ENCODE measurements at regions not wholly inside any gene's neighbourhood (a gene's known extent, or its start where the extent isn't known, plus 50 kb on each side); places are given as distances from the start of the nearest gene placed in this dataset.

DNA sequence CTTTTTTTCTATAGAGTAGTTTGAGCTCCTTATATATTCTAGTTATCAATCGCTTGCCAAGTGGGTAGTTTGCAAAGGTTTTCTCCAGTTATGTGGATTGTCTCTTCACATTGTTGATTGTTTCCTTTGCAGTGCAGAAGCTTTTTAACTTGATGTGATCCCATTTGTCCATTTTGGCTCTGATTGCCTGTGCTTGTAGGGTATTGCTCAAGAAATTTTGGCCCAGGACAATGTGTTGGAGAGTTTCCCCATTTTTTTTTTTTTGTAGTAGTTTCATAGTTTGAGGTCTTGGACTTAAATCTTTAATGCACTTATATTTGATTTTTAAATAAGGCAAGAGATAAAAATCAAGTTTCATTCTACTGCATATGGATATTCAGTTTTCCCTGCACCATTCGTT is 774.8 kb upstream of the ADAMTS5 start:
- peaks cover 4% of the 10 kb centered on the region for H3K9me3 Mint-ChIP-seq (ENCODE audit: low read depth, unreplicated experiment)
- H3K27ac Mint-ChIP-seq (ENCODE audit: unreplicated experiment): no peak overlapping the region
- DNase-seq: no peak
- H3K27me3 Mint-ChIP-seq (ENCODE audit: unreplicated experiment): no peaks in the 10 kb centered on the region
- intact Hi-C loops (cut with micrococcal nuclease; ENCODE audit: unreplicated experiment): no loop called here
- no TSS peak for BruUV-seq (replicated peaks)
- H3K4me3 Mint-ChIP-seq (ENCODE audit: low read depth, unreplicated experiment): no peak overlapping the region
- no peaks in the 10 kb centered on the region for H3K36me3 Mint-ChIP-seq (ENCODE audit: insufficient read depth, unreplicated experiment)
- CTCF ChIA-PET: no interaction called here
- no peaks in the 10 kb centered on the region for H3K4me1 Mint-ChIP-seq (ENCODE audit: low read depth, unreplicated experiment)
- TF ChIP-seq CTCF (IDR thresholded peaks at IDR 0.05; ENCODE audit: unreplicated experiment): no peak

DNA sequence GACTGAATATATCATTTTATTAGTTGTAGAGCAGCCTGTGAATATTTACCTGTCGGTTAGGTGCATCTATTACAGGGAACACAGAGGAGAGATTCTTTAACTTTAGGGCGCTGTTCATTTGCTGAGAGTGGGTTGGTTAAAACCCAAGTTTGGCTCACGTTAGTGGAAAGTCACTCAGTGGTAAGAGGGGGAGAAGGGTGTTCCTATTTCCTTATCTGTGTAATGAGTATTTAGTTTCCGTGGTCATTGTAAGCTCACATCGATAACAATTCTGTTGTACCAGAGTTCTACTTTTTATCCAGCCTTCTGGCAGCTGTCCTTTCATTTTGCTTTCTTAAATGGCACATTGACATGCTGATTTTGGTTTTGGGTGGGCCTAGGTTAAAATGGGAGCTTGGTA is 773.2 kb upstream of the ADAMTS5 start:
- Mint-ChIP-seq H3K27ac (ENCODE audit: unreplicated experiment) (no peak overlapping the region), H3K4me1 (ENCODE audit: low read depth, unreplicated experiment) (no peaks in the 10 kb centered on the region), H3K27me3 (ENCODE audit: unreplicated experiment) (no peaks in the 10 kb centered on the region), H3K36me3 (ENCODE audit: insufficient read depth, unreplicated experiment) (no peaks in the 10 kb centered on the region), H3K9me3 (ENCODE audit: low read depth, unreplicated experiment) (peaks cover 4% of the 10 kb centered on the region), H3K4me3 (ENCODE audit: low read depth, unreplicated experiment) (no peak overlapping the region)
- no peak for TF ChIP-seq CTCF (IDR thresholded peaks at IDR 0.05; ENCODE audit: unreplicated experiment)
- CTCF ChIA-PET: interaction anchor here (0.6 kb wide), 1 partner anchor 1095 kb away, joined by 4 read pairs; no protein-coding TSS in a partner anchor
- BruUV-seq (replicated peaks): no TSS peak
- intact Hi-C loops (cut with micrococcal nuclease; ENCODE audit: unreplicated experiment): no loop called here
- no peak for DNase-seq

GRCh38 chr21:27739187-27739586 is 772.3 kb upstream of the ADAMTS5 start:
- CTCF ChIA-PET: no interaction called here

DNA sequence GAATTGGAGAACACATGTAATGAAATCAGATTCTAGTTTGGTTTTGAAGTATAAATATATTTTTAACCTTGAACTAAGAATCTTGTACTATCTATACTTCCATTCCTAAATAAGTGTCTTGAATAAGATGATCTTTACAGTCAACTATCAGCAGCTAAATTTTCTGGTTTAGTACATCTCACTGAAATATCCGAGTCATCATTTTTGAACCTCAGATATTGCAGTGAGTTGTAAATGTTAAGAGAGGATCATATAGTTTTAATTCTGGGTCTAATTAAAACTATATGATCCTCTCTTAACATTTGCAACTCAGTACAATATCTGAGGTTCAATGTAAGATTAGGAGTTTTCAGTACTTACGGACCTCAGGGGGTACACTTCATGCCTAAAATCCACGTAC is 768.8 kb upstream of the ADAMTS5 start:
- no peaks in the 10 kb centered on the region for H3K9me3 Mint-ChIP-seq (ENCODE audit: low read depth, unreplicated experiment)
- DNase-seq: no peak
- no peaks in the 10 kb centered on the region for H3K27me3 Mint-ChIP-seq (ENCODE audit: unreplicated experiment)
- intact Hi-C loops (cut with micrococcal nuclease; ENCODE audit: unreplicated experiment): no loop called here
- no TSS peak for BruUV-seq (replicated peaks)
- peaks cover 9% of the 10 kb centered on the region for H3K4me1 Mint-ChIP-seq (ENCODE audit: low read depth, unreplicated experiment)
- CTCF ChIA-PET: no interaction called here
- no peak overlapping the region for H3K27ac Mint-ChIP-seq (ENCODE audit: unreplicated experiment)
- no peak overlapping the region for H3K4me3 Mint-ChIP-seq (ENCODE audit: low read depth, unreplicated experiment)
- H3K36me3 Mint-ChIP-seq (ENCODE audit: insufficient read depth, unreplicated experiment): no peaks in the 10 kb centered on the region
- TF ChIP-seq CTCF (IDR thresholded peaks at IDR 0.05; ENCODE audit: unreplicated experiment): no peak

More at GRCh38 chr21:27739187-27739586, 772.3 kb upstream of the ADAMTS5 start:
- intact Hi-C loops (cut with micrococcal nuclease; ENCODE audit: unreplicated experiment): no loop called here
- Mint-ChIP-seq H3K27me3 (ENCODE audit: unreplicated experiment) (no peaks in the 10 kb centered on the region), H3K36me3 (ENCODE audit: insufficient read depth, unreplicated experiment) (no peaks in the 10 kb centered on the region), H3K4me1 (ENCODE audit: low read depth, unreplicated experiment) (peaks cover 2% of the 10 kb centered on the region), H3K9me3 (ENCODE audit: low read depth, unreplicated experiment) (peaks cover 3% of the 10 kb centered on the region), H3K27ac (ENCODE audit: unreplicated experiment) (no peak overlapping the region), H3K4me3 (ENCODE audit: low read depth, unreplicated experiment) (no peak overlapping the region)
- TF ChIP-seq CTCF (IDR thresholded peaks at IDR 0.05; ENCODE audit: unreplicated experiment): no peak
- DNase-seq: no peak
- BruUV-seq (replicated peaks): no TSS peak
